CD4-positive, alpha-beta T cell treated with Interleukin-6 for 4 hours (primary cell): ENCODE measurements at regions not wholly inside any gene's neighbourhood (a gene's known extent, or its start where the extent isn't known, plus 50 kb on each side); places are given as distances from the start of the nearest gene placed in this dataset.
"Not testable (repeated sequence)": the region's sequence is repeated elsewhere in the genome, so short reads cannot be mapped to it uniquely, and the experiment has no call there.

Experiments
- DNase-seq: peaks from one replicate; pipeline ENCODE4 v3.0.0-alpha.2; 2020; ENCODE audit warnings: mixed read lengths

DNA sequence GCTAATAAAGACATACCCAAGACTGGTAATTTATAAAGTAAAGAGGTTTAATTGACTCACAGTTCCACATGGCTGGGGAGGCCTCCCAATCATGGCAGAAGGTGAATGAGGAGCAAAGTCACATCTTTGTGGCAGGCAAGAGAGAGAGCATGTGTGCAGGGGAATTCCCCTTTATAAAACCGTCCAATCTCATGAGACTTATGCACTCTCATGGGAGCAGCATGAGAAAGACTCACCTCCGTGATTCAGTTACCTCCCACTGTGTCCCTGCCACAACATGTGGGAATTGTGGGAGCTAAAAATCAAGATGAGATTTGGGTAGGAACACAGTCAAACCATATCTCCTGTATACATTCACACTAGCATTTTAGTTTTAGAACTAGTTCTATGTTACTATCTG lies 101.7 kb upstream of the NIPA1 start:
- not testable (repeated sequence) for DNase-seq

DNA sequence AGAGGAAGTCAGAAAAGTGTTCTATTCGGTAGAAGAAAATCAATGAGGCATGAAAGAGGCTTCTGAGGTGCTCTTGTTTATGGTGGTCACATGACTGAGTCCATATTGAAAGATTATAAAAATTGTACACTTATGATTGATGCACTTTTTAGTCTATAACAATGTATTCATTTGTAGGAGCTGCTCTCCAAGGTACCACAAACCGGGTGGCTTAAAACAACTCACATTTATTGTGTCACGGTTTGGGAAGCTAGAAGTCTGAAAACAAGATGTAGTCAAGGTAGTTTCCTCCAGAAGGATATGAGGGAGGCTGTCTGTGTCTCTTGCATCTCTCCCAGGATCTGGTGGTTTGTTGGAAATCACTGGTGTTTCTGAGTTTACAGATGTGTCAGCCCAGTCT lies 86.6 kb upstream of the NIPA1 start:
- DNase-seq = not testable (repeated sequence)

DNA sequence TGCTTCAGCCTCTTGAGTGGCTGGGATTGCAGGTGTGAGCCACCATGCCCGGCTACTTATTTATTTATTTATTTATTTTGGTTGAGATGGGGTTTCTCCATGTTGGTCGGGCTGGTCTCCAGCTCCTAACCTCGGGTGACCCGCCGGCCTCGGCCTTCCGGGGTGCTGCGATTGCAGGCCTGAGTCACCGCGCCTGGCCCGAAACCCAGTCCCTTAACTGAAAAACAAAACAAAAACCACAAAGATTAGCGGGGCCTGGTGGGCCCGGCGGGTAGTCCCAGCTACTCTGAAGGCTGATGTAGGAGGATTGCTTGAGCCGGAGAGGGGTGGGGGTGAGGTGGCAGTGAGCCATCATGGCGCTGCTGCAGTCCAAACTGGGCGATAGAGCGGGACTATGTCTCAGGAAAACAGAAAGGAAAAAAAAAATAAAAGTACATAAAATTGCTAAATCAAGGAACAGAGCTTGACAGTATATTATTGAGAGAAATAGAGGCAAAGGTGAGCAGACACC lies 75.6 kb upstream of the NIPA1 start:
- not testable (repeated sequence) for DNase-seq

DNA sequence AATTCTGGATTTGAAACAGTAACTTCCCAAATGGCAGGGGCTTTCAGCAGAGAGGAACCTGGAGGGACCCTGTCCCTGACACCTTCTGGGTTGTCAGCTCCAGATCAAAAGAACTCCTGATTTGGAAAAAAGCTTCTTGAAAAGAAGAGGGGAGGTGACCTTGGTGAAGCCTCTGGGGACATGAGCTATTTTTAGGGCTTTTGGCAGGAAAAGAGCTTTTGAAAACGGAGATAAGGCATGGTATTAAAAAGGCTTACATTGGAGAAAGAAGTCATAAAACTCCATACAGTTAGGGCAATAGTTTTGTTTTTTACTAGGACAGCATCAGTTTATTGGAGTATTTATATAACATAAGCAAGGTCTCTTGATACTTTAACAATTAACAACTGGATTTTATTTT lies 72.5 kb upstream of the NIPA1 start:
- DNase-seq = not testable (repeated sequence)

DNA sequence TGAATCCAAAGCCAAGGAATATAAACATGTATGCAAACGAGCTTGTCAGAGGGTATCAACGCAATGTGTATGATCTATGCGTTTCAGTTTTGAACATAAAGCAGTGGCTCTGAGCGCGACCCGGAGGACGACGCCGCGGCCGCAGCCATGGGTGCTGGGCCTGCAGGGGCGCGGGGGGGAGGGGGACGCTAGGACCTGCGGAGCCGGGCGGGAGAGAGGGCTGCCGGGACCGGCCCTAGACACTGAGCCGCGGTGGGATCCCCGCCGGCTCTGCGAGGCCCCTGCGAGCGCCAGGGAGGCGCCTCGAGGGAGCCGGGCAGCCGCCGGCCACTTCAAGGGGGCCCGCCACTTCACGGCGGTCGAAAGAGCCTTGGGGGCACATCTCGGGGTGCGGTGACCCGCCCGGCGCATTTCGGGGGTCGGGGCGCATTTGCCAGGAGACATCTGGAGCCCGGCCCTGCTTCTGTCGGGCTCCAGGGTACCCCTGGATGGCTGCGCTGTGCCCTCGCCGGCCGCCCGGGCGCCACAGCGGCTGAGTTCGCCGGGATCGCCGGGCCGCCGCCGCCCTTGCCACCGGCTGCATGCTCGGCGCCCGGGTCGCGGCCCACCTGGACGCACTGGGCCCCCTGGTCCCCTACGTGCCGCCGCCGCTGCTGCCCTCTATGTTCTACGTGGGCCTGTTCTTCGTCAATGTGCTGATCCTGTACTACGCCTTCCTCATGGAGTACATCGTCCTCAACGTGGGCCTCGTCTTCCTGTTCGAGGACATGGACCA lies 71.9 kb upstream of the NIPA1 start:
- DNase-seq = not testable (repeated sequence)

DNA sequence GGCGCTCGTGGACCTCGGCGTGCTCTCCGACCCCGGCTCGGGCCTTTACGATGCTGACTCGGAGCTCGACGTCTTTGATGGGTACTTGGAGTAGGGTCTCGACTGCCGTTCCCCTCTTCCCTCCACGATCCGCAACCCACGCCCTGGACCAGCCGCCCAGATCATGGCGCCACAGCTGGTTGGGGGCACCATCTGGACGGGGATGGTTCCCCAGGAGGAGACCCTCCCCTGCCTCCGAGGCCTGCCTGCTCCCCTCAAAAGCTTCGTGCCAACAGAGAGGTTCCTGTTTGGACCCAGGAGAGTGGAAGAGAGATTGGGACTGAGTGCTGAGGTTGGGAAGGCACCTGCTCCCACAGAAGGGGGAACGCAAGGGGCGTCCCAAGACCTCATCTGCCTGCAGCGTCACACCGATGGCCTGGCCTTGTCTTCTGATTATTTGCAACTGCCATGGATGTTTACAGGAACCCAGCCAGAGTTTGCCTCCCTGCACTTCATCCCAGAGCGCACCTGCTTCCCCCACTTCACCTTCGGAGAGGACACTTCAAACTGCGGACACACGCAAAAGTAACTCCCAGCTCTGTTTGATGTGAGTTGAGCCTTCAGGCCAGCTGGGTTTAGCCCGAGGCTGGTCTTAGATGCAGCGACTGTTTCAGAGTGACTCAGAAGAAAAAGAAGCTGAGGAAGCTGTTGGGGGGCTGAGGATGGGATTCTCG lies 71.2 kb upstream of the NIPA1 start:
- not testable (repeated sequence) for DNase-seq

- not testable (repeated sequence) for DNase-seq
Measured at GRCh38 chr15:22719980-22720379, 66.5 kb upstream of the NIPA1 start.

- not testable (repeated sequence) for DNase-seq
Measured at GRCh38 chr15:22726104-22726503, 60.3 kb upstream of the NIPA1 start.

- not testable (repeated sequence) for DNase-seq
Measured at GRCh38 chr15:22735067-22735466, 51.4 kb upstream of the NIPA1 start.

GRCh38 chr15:22735781-22736180 lies 50.7 kb upstream of the NIPA1 start:
- no peak for DNase-seq

DNA sequence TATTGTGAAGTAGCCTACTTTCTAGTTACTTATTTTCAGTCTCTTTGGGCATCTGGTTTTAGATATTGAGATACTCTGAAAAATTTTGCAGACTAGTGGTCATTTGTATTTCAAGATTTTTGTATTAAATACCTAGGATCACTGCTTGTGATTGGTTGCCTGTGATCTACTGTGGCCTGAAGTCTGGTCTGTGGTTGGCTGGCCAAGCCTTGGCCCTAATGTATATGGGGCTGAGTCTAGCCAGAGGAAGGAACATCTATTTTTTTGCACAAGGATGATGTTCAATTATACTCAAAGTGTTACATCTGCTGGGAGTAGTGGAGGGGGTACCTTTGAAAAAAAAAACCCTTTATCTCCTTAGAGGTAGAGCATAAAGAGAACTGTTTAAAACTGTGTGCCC lies 50.2 kb upstream of the NIPA1 start:
- not testable (repeated sequence) for DNase-seq
